GM21390 (cell line): ENCODE measurements at regions not wholly inside any gene's neighbourhood (a gene's known extent, or its start where the extent isn't known, plus 50 kb on each side); places are given as distances from the start of the nearest gene placed in this dataset.

Experiments
- ATAC-seq: cut with Tn5 transposase; IDR thresholded peaks from one replicate; pipeline ENCODE4 v1.9.1; 2021; ENCODE audit not compliant: unreplicated experiment

DNA sequence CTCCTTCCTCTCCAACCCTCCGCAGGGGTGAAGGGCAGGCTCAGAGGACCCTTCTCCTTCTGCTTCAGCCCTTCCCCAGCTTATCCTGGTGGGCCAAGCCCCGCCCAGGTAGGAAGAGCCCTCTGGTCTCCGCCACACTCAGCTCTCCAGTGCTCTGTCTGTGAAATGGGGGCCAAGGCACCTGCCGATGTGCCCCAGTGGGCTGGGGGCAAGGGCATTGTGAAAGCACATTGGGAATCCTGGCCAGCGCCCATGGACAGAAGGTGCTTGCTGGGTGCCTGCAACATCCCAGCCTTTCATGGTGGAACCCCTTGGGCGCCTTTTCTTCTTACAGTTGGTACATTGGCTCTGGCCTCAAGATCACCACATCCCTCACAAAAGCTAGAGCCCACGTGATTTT lies 150.8 kb downstream of the INHBB start:
- ATAC-seq = no peak

DNA sequence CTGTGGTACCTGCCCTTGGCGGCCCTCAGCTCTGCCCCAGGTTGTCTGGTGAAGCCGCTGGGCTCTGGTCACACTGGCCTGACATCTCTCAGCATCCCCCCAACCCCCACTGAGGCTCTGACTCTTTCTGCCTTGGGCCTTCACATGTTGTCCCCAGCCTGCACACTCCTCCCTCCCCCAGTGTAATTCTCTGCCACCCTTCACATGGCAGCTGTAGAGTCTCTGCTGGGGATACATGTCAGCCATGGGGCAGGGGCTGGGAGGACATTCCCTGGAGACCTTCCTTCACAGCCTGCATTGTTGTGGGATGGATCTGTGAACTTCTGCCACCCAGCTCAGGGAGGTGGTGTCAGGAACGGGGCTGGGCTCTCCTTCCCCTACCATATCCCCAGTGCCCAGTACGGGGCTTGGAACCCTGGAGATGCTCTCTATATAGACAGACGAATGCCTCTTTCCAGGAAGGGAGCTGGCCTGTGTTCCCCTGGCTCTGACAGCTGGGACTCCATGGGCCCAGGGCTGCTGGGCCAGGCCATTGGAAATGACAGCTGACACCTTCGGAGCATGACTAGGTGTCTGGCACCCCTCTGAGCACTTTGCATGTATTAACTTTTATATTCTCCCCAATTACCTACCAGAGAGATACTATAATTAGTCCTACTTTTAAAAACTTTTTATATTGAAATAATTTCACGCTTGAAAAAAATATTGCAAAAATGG lies 151.5 kb downstream of the INHBB start:
- ATAC-seq = no peak

DNA sequence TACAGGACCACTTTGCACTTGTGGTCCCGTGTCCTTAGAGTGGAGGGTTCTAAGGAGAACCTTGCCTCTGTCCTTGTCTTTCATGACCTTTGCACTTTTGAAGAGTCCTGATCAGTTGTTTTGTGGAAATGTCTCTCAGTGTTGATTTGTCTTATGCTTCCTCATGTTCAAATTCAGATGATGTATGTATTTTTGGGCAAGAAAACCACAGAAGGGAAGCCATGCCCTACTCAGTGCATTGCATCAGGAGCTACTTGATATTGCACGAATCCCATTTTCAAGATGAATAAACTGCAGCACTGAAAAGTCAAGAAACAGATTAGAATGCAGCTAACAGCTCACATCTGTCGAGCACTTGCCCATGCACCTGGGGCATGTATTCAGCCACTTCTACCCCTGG lies 152.2 kb downstream of the INHBB start:
- ATAC-seq = no peak

DNA sequence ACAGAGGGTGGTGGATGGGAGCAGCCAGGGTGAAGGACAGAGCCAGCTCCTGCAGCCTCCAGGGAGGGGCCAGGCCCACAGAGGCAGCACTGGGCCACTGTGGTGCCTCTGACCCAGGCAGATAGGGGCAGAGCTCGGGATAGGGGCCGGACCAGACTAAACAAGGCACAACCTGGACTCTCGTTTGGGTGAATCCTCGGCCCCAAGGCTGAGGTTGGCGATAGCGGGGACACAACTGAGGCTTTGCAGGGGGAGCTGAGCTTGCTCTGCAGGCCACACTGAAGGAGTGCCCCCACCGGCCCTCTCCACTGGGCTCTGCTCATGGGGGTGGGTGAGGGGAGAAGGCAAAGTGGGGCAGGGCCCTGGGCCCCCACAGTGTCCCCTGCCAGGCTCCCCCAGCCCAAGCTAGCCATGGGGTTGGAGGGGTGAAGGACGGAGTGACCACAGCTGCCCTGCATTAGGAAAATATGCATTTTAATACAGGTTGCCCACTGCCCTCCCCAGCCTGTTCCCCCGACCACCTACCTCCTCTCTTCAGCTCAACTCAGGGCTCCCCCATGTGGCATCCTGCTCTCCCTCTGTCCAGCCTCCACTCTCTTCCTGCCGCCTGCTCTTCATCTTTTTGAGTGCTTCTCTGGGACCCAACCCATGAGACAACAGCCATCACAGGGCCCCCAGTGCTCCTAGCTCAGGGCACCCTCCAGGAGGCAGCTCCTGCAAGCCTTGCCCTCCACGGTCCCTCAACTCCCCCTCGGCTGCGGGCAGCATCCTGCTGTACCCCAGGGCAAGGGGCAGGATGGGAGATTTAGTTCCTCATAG lies 152.8 kb downstream of the INHBB start:
- ATAC-seq = no peak

DNA sequence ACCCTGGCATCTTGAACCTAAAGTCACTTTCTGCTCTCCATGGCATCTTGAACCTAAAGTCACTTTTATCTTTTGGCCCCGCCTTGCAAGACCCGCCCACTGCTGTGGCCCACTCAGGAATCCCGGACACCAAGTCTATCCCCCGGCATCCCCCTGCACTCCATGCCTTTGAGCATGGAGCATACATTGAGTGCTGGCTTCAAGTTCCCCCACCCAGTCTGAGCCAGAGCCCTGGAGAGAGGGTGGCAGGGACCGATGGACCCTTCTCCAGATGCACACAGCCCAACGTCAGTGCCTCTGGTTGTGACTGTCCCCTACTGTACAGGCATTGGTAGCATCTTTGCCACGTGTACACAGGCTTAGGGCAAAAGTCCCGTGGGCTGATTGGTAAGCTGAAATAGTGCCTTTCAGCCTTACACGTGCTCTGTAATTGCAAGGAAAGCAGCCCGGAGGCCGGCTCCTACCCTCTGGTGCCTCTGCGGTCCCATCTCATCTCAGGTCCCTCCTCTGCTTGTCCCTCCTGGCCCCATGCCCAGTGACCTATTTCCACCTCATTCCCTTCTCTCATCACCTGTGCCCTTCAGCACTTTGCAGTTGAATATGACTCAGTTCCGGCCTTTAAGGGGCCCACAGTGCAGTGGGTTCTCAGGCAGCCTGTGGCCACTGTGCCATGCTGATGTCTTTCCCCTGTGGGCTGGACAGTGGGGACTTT lies 154.0 kb downstream of the INHBB start:
- no peak for ATAC-seq

DNA sequence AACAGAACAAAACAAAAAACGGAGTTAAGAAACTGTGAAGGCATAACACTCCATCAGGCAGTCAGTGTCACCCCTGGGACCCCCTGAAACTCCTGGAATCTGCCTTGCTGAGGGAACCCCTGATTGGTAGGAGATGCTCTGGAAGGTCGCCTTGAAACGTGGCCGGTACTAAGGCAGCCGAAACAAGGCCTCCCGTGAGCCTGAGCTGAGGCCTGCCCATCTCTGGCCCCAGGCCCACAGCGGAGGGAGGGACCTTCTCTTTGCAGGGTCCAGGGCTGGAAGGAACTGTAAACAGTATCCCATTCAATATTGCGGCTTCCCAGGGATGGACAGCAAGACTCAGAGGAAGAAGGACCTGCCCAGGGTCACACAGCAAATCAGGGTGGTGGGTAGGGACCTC lies 155.7 kb downstream of the INHBB start:
- ATAC-seq = no peak

DNA sequence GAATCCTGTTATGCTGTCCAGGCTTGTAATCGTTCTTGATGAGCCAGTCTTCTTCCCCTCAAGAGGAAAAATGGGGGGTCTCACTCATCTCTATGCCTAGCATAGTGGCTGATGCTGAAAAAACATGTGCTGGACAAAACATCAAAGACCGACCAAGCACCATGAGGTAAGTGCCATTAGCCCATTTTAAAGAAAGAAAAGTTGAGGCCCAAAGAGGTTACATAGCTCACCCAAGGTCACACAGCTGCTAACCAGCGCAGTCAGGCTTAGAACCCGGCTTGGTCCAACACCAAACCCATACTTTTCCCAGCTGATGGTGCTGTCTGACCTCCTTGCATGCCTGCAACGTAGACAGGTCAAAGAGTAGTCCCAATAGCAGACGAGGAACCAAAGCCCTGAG lies 156.4 kb downstream of the INHBB start:
- ATAC-seq = no peak

DNA sequence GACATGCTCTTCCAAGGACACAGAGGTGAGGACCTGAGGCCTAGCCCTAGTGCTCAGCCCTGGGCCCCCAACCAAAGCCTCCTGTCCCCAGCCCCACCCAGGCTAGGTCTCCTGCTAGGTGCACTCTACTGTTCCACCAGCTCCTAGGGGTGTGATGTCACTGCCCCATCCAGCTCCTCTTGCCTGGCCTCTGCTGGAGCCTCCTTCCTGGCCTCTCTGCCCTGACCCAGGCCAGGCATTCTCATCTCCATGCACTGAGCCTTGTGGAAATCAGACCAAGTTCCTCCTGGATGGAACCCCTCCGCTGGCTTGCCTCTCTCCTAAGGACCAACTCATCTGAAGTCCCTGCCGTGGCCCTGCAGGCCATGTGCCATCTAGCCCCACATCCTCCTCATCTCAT lies 156.8 kb downstream of the INHBB start:
- ATAC-seq = no peak

DNA sequence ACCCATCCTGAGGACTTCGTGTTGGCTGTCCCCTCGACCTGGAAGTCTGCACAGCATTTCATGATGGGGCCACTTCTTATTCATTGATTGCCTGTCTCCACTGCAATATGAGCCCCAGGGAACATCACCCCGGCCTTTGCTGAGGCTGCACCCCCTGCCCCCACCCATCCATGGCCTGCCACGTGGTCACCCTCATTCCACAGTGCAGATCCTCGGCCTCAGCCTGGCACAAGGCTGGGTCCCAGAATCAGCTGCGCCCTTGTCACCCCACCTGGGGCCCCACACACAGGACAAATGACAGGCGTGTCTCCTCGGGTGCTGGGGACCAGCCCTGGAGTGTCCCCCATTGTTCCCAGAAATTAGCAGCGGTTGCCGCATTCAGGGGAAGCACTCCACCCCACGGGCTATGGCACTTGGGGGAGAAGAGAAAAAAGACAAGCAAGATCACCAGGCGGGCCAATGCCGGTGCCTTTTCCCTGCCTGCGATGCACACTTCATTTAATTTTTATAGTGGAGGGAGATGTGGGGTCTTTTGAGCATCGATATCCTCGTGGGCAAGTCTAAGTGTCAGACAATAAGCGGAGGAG lies 157.4 kb downstream of the INHBB start:
- no peak for ATAC-seq

DNA sequence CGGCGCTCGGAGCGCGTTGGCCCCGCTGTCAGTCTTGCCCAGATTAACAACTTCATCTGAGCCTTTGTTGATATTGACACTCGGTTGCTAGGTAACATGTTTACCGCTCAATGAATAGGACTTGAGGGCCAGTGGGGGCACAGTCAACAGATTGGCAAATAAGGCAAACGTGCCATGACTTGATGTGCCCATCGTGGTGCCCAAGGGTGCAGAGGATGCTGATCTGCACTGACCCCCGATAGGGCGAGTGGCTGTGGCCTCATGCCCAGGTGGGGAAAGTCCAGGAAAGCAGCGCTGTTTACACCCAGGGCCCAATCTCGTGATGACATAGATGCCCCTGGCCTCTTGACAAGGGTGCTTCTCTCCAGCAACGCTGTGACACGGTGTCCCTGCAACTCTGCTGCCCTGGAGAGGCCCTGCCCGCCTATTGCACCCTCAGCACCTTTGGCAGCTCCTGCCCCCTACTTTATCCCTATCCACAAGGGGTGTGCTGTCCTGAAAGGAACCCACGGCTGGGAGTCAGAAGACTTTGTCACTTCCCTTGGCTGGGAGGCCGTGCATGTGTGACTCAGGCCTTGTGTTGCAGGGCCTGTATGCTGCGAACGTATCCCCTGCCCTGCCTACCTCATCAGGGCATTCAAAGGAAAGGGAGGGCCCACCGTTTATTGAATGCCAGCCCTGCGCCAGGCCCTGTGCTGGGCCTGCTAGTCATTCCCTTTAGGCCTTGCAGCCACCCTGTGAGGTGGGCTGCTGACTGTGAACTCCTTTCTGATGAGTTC lies 158.0 kb downstream of the INHBB start:
- ATAC-seq = no peak

DNA sequence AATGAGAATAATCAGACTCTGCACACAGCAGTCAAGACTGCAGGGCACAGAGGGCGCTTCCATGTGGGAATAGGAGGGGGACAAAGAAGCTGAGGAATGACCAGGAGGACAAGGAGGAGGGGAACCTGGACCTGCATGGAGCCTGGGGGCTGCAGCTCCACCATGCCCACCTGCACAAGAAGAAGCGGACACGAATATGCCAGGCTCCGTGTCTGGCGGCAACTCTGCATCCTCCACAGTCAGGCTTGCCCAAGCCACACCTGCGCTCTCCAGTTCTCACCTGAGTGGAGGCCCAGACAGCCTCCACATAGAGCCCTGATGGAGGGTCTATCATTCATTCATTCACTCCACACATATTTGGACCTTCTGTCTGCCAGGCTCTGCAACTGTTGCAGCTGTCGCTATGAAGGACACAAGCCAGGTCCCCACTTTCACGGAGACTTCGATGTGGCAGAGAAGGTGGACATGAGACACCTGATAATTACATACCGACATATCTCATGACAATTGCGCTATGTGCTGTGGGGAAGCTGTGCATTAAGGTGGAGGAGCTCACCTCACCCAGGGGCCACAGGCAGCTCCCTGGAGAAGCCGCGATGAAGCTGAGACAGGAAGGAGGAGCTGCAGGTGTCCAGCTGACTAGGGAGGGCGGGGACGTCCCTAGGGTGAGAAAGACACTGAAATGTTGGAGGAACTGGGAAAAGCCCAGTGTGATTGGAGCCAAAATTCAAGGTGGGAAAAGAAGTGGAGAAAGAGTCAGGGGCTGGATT lies 159.2 kb downstream of the INHBB start:
- no peak for ATAC-seq

DNA sequence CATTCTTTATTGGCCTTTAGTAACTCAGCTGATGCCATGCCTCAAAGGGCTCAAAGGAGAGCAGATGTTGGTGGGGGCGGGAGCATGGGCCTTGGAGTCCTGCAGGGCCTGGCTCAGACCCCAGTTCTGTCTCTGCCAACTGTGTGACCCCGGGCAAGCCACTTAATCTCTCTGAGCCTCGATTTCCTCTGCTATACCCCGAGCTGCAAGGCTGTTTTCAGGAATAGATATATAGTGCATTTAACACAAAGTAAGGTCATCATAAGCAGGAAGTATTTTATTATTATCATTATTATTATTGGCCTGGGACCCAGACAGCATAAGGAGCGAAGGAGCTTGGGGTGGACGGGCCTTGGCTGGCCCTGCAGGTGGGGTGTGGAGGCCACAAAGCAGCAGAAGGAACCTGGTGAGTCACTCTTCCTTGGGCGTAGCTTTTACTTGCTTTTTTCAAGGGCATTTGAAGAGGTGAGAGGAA lies 162.7 kb downstream of the INHBB start:
- no peak for ATAC-seq

DNA sequence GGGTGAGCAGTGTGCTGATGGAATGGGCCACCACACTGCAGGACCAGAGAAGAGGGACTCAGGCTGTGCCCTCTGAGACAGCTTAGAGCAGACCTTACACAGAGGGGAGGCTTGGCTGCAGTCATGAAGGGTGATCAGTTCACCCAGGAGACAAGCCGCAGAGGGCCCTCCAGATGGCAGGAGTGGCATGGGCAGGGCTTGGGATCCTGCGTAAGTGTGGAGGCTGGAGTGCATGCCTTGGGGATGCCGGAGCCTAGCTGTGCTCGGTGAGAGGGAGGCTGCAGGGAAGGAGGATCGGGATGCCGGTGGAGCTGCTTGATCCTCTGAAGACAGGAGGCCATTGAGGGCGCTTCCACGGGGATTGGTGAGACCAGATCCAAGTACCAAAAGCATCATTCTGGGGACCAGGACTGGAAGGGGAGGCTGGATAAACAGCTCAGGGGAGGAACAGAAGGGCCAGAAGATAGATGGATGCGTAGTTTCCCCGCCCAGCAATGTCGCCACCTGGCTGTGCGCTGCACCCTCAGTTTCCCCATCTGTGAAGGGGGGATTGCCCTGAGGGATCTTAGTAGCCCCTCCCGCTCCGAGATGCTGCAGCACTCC lies 163.4 kb downstream of the INHBB start:
- no peak for ATAC-seq

DNA sequence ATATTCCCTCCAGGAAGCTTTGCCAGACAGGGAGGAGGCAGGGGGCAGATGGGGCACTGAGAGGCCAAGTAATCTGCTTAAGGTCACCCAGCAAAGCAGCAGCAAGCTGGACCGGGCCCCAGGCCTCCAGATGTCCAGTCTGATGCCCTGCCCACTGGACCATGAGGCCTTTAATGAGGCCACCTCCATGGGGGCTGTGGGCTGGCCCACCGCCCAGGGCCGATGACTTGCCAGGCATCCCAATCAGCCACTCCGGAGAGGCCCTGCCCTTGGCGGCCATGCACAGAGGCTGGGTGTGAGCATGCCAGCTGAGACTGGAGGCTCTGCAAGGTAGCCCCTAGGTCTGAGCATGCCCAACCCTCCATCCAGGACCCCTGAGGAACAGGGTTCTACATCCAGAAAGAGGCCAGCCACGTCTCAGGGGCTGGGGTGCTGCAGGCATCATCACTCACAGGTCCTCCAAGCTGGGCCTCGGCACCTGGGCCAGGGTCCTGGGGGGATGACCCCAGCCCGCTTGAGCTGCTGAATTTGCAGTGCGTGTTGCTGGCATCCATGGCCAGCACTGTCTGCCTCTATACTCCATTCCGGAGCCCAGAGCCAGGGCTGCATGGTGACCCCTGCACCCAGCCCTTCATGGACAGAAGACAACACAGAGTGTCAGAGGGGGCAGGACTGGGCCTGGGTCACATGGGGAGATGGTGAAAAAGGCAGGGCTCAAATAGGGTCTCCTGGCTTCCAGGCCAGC lies 164.2 kb downstream of the INHBB start:
- ATAC-seq = no peak

DNA sequence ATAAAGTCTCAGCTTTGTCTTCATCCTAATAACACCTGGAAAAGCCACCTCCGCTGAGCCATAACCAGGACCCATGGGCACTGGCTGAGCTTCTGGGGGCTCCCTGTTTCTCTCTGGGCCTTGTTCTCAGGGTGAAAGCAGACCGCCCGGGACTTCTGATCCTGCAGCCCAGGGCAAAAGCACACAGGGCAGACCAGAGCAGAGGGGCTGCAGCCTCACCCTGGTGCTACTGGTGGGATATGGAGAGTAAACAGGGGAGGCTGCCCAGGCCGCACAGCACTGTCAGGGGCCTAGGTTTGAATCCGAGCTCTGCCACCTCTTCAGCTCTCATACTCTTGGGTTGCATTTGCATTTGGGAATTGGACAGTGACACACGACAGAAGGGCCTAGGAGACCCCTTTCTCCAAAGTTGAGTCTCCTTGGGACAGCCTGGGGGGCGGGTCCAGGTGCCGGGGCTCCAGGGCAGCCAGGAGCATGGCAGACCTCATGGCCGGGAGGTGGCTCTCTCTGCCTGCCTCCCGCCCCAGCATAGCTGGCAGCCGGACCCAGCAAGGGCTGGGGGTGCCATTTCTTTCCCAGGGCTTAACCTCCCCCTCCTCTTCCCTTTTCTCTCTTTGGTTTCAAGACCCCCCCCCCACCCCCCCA lies 164.9 kb downstream of the INHBB start:
- ATAC-seq = no peak

DNA sequence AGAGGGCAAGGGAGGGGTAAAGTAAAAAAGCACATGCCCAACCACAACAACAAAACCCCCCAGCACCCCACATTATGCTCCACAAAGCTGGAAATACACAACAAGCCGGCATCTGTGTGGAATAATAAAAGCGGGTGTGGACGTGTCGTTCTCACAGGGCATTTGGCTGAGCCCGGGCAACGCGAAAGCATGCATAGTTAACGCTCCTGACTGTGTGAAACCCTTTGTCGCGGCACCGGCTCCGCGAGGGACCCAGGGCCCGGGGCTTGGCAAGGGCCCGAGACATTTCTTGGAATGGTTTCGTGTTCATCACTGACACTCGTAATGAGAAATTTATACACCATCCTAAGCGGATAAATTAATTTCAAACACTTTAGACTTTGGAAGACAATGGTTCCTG lies 165.6 kb downstream of the INHBB start:
- ATAC-seq = no peak

DNA sequence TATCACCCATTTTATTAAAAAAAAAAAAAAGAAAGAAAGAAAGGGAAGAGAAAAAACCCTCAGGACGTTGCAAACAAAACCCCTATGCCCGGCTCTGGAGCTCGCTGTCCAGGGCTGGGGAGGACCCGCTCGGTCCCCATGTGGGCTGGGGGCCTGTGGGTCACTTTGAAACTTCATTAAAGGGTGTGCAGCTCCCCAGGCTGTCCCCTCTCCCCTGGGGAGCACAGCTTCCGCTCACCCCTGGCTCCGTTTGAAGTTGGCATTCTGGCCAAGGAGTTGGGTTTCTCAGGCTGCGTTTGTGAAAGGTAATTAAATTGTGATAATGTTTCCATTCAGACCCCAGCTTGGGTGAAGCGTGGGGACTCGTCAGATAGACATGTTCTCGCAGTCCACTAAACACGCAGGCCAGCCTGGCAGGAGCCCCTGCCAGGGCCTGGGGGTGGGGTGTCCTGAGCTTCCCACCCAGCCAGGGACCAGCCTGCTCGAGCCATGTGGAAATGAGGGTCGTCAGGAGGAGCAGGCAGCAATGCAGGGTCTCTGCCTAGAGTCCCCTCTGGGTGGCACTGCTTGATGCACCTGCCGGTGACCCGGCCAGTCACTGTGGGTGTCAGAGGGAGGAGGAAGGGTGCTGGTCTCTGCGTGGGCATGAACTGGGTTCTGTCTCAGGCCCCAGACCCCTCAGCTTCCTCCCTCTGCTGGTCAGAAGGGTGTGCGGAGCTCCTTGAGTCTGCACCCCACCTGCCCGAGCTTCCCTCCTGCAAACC lies 166.2 kb downstream of the INHBB start:
- ATAC-seq = no peak
